ENCODE measurements at regions not wholly inside any gene's neighbourhood (a gene's known extent, or its start where the extent isn't known, plus 50 kb on each side); places are given as distances from the start of the nearest gene placed in this dataset.

DNA sequence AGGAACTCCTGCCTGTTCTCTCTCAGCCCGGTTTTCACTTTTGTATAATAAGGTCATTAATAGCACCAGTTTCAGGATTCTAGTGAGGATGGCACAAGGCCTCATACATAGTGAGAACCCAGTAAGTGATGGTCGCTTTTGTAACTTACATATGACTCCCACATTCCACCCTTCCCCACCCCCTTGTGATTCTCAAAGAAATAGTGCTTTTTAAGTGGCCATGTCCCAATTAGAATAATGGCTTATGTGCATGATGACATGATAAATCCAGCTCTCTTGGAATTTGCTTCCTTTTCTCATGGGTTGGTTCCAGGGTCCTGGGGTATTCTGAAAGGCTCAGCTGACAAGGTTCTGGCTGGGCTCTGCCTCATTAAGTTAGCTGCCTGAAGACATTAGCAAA lies 189.9 kb downstream of the URB2 start:
- no peak overlapping the region for H3K27ac ChIP-seq (ENCODE audit: low read length in 2 of 2)
- CTCF ChIA-PET = no interaction called here
- peaks cover 38% of the 10 kb centered on the region for H3K27me3 Mint-ChIP-seq
- H3K4me1 ChIP-seq (ENCODE audit: control insufficient read depth in 2 of 2, insufficient read depth in 2 of 2, low read length in 2 of 2) = no peaks in the 10 kb centered on the region
- no peak overlapping the region for H3K4me3 Mint-ChIP-seq
- no peak overlapping the region for H3K4me2 ChIP-seq (replicated peaks; ENCODE audit: low read depth, low read length, poor library complexity, severe bottlenecking)
- intact Hi-C loops (cut with micrococcal nuclease) = no loop called here
- H3K27me3 ChIP-seq (replicated peaks in 1 of 4; ENCODE audit: control extremely low read depth in 1 of 4, control insufficient read depth in 3 of 4, insufficient read depth in 4 of 4, low read length in 3 of 4) = peaks cover 0 to 3% (median 0%) of the 10 kb centered on the region in 4 experiments
- no peaks in the 10 kb centered on the region for H3K36me3 ChIP-seq (replicated peaks in 1 of 2; ENCODE audit: control extremely low read depth in 1 of 2, control insufficient read depth in 1 of 2, extremely low read depth in 1 of 2, insufficient read depth in 2 of 2, low read length in 1 of 2)
- ATAC-seq (ENCODE audit: low read depth) = no peak
- no peaks in the 10 kb centered on the region for H4K20me1 ChIP-seq (ENCODE audit: control insufficient read depth, insufficient read depth, low read length, poor library complexity, severe bottlenecking)
- no peak overlapping the region for H2AFZ ChIP-seq (ENCODE audit: insufficient read depth, low read depth, low read length, poor library complexity, severe bottlenecking)
- no peaks in the 10 kb centered on the region for H3K79me2 ChIP-seq (ENCODE audit: control insufficient read depth, insufficient read depth, low read length)
- H3K4me3 ChIP-seq (ENCODE audit: control extremely low read depth in 1 of 5, extremely low read depth in 1 of 5, insufficient read depth in 1 of 5, low read depth in 2 of 5, low read length in 4 of 5) = no peak overlapping the region
- POLR2A ChIA-PET = no interaction called here
- no peaks in the 10 kb centered on the region for H3K9me3 Mint-ChIP-seq (ENCODE audit: insufficient read depth)
- H3K27ac Mint-ChIP-seq = no peak overlapping the region
- TF ChIP-seq, protein P1, sequence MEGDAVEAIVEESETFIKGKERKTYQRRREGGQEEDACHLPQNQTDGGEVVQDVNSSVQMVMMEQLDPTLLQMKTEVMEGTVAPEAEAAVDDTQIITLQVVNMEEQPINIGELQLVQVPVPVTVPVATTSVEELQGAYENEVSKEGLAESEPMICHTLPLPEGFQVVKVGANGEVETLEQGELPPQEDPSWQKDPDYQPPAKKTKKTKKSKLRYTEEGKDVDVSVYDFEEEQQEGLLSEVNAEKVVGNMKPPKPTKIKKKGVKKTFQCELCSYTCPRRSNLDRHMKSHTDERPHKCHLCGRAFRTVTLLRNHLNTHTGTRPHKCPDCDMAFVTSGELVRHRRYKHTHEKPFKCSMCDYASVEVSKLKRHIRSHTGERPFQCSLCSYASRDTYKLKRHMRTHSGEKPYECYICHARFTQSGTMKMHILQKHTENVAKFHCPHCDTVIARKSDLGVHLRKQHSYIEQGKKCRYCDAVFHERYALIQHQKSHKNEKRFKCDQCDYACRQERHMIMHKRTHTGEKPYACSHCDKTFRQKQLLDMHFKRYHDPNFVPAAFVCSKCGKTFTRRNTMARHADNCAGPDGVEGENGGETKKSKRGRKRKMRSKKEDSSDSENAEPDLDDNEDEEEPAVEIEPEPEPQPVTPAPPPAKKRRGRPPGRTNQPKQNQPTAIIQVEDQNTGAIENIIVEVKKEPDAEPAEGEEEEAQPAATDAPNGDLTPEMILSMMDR (IDR thresholded peaks at IDR 0.05) = no peak
- TF ChIP-seq EZH2 (IDR thresholded peaks at IDR 0.05; ENCODE audit: borderline replicate concordance, insufficient read depth, low read depth, low read length, poor library complexity, severe bottlenecking) = no peak
- DNase-seq = no peak
- no CpG with 5 or more reads among the region's 2 CpGs for WGBS (ENCODE audit: insufficient coverage)
- H3K4me1 Mint-ChIP-seq = no peaks in the 10 kb centered on the region
- no peak overlapping the region for H3K9ac ChIP-seq (ENCODE audit: low read length)
- peaks cover 0 to 7% (median 7%) of the 10 kb centered on the region in 3 donors for H3K9me3 ChIP-seq (ENCODE audit: control extremely low read depth in 1 of 3, control insufficient read depth in 2 of 3, insufficient read depth in 1 of 3, low read length in 2 of 3)

DNA sequence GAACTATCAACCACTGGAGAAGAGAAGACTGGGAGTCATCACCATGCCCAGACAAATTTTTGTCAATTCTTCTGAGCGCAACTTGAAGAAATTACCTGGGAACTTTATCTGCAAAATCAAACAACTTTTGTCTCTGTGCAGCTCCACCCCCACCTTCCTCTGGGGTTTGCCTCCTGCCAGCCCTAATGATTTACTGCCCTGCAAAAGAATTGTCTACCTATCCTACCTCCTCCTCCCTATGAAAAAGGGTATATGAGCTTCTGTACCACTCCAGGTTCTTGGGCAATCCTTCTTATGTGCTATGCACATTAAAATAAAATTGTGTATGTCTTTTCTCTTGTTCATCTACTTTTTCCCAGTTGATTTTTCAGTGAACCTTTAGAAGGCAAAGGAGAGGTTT lies 191.9 kb downstream of the URB2 start:
- no peaks in the 10 kb centered on the region for H4K20me1 ChIP-seq (ENCODE audit: control insufficient read depth, insufficient read depth, low read length, poor library complexity, severe bottlenecking)
- intact Hi-C loops (cut with micrococcal nuclease) = no loop called here
- DNase-seq (no peak), ATAC-seq (ENCODE audit: low read depth) (no peak)
- no peaks in the 10 kb centered on the region for H3K4me1 Mint-ChIP-seq
- H3K4me3 ChIP-seq (ENCODE audit: control extremely low read depth in 1 of 5, extremely low read depth in 1 of 5, insufficient read depth in 1 of 5, low read depth in 2 of 5, low read length in 4 of 5) = no peak overlapping the region
- H3K27ac Mint-ChIP-seq = no peak overlapping the region
- WGBS (ENCODE audit: insufficient coverage) = no CpG with 5 or more reads among the region's 1 CpG
- no peaks in the 10 kb centered on the region for H3K9me3 Mint-ChIP-seq (ENCODE audit: insufficient read depth)
- no peaks in the 10 kb centered on the region for H3K79me2 ChIP-seq (ENCODE audit: control insufficient read depth, insufficient read depth, low read length)
- no peak overlapping the region for H3K4me3 Mint-ChIP-seq
- peaks cover 30% of the 10 kb centered on the region for H3K27me3 Mint-ChIP-seq
- no peak for TF ChIP-seq EZH2 (IDR thresholded peaks at IDR 0.05; ENCODE audit: borderline replicate concordance, insufficient read depth, low read depth, low read length, poor library complexity, severe bottlenecking)
- TF ChIP-seq, protein P1 (IDR thresholded peaks at IDR 0.05) = no peak
- H3K36me3 ChIP-seq (replicated peaks in 1 of 2; ENCODE audit: control extremely low read depth in 1 of 2, control insufficient read depth in 1 of 2, extremely low read depth in 1 of 2, insufficient read depth in 2 of 2, low read length in 1 of 2) = no peaks in the 10 kb centered on the region
- H3K27me3 ChIP-seq (replicated peaks in 1 of 4; ENCODE audit: control extremely low read depth in 1 of 4, control insufficient read depth in 3 of 4, insufficient read depth in 4 of 4, low read length in 3 of 4) = peaks cover 0 to 3% (median 0%) of the 10 kb centered on the region in 4 experiments
- H3K4me1 ChIP-seq (ENCODE audit: control insufficient read depth in 2 of 2, insufficient read depth in 2 of 2, low read length in 2 of 2) = no peaks in the 10 kb centered on the region
- H3K4me2 ChIP-seq (replicated peaks; ENCODE audit: low read depth, low read length, poor library complexity, severe bottlenecking) = no peak overlapping the region
- no peak overlapping the region for H2AFZ ChIP-seq (ENCODE audit: insufficient read depth, low read depth, low read length, poor library complexity, severe bottlenecking)
- H3K9me3 ChIP-seq (ENCODE audit: control extremely low read depth in 1 of 3, control insufficient read depth in 2 of 3, insufficient read depth in 1 of 3, low read length in 2 of 3) = peaks cover 0 to 7% (median 7%) of the 10 kb centered on the region in 3 donors
- H3K9ac ChIP-seq (ENCODE audit: low read length) = no peak overlapping the region
- POLR2A ChIA-PET = no interaction called here
- CTCF ChIA-PET = no interaction called here
- no peak overlapping the region for H3K27ac ChIP-seq (ENCODE audit: low read length in 2 of 2)

Data from B cell (primary cell).